Sciatic nerve (tissue), 2 donors: ENCODE measurements at regions not wholly inside any gene's neighbourhood (a gene's known extent, or its start where the extent isn't known, plus 50 kb on each side); places are given as distances from the start of the nearest gene placed in this dataset.
A peak's percentile ranks its signal among the peaks of the same experiment; 100 is the strongest.
"Not testable (repeated sequence)": the region's sequence is repeated elsewhere in the genome, so short reads cannot be mapped to it uniquely, and the experiment has no call there.

Experiments used
- ATAC-seq: fragments of 200-7000 bp; cut with Tn5 transposase; one replicate; pipeline ENCODE4 v1.9.1; 2020; ENCODE audit warnings: mild to moderate bottlenecking, moderate library complexity
- DNase-seq: peaks from one replicate; pipeline ENCODE4 v3.0.0-alpha.2; 2020; ENCODE audit warnings: low spot score
- intact Hi-C: fragments of 100-400 bp; cut with DNase I; formaldehyde crosslinking; loops from one replicate; pipeline ENCODE4 v1.14.2; 2022
- donor health status: DM: no; HTN: no; CAD: no.
- donor health status: DM: no; HTN: no; CAD: no.

DNA sequence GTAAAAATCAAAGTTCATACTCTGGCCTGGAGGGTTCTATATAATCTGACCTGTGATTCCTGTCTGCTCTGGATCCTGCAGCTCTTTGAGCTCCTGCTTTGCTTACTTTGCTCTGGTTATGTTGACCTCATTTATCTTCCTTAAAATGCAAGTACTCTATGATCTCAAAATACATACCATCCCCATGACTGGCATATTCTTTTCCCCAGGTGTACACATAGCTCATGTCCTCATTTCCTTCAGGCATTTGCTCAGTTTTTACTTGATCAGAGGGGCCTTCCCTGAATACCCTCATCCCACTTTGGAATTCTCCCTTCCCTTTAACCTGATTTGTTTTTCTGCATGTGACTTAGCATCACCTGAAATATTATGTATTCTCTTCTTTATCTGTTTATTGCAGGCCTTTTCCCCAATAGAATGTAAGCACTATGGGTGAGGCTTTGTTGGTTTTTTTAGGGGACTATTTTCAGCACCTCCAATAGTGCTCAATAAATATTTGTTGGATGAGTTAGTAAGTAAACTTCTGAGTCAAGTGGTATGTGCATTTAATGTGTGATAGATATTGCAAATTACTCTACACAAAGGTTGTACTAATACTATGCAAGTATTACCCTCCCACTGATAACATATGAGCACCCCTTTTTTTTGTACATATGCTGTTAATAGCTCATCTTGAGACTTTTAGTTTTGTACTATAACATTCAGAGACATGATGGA lies 211.5 kb downstream of the NMUR2 start:
- DNase-seq (no peak), ATAC-seq (no peak)
- intact Hi-C loops: no loop called here

DNA sequence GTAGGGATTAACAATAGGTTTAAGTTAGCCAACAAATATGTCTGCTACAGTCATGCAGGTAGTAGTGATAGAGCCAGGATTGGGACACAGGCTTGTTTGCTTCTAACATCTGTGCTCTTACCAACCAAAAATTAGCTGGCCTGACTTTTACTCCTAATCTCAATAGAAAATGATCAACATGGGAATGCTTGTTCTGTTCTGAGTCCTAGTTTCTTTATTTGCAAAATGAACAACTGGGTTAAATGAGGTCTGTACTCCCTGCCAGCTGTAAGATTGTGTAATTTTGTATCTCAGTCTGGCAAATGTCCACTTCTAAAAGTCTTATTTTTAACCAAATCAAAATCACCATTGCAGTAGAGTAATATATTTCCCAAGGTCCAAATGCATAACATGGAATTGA lies 216.8 kb downstream of the NMUR2 start:
- intact Hi-C loops: no loop called here
- no peak for DNase-seq
- ATAC-seq: peak; percentile 84

DNA sequence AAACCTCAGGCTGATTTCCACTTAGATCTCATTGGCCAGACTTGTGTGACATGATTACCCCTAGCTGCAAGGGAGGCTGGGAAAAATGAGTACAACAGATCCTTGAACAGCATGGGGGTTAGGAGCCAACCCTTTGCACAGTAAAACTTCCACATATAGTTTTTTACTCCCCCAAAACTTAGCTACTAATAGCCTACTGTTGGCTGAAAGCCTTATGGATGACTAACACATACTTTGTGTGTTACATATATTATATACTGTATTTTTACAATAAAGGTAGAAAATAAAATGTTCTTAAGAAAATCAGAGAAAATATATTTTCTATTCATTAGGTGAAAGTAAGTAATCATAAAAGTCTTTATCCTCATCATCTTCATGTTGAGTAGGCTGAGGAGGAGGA lies 217.4 kb downstream of the NMUR2 start:
- DNase-seq: no peak
- intact Hi-C loops: no loop called here
- ATAC-seq: no peak

DNA sequence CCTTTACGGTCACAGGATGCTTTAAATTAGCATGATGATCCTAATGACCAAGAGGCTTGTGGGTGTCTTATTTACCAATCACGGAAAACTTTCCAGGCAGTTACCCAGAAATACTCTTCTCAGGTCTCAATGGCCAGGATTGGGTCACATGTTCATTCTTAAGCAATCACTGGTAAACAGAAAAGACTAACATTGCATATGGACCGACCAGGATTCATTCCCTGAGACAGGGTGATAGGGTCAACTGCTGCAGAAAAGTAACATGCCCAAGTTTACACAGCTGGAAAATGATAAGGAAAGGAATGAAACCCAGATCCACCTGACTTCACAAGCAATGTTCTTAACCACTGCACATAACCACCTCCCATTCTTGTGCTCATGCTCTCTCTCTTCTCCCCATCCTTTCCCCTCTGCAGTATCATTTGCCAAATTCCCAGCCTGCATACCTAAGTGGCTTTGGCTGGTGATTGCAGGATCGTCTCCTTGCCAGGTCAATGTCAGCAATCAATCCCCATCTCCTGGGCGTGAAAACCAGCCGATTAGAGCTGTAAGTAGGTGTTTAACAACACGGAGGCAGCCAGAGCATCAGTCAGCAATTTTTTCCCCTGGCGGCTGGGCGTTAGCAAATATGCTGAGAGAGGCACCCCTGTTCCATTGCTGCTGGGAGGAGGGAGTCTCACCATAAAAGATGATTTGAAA lies 219.4 kb downstream of the NMUR2 start:
- DNase-seq (no peak), ATAC-seq (peak; percentile 55)
- intact Hi-C loops: no loop called here

DNA sequence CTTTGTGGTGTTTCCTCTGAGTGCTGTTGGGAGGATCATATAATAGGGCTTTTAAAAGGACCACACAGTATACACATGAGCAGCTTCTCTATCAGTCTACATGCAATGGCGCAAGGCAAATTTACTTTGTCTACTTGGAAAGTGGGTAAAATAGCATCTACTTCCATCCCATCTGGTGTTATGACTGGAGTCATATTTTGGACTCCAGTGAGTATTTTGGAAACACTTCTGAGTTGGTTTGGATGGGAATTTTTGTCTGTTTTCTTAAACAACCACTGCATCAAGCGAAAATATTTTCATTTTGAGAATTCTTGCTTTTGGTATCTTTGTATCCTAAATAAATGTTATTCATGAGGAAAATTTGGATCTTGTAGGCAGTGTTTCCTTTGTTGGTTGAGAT lies 220.8 kb downstream of the NMUR2 start:
- DNase-seq (no peak), ATAC-seq (no peak)
- intact Hi-C loops: no loop called here

DNA sequence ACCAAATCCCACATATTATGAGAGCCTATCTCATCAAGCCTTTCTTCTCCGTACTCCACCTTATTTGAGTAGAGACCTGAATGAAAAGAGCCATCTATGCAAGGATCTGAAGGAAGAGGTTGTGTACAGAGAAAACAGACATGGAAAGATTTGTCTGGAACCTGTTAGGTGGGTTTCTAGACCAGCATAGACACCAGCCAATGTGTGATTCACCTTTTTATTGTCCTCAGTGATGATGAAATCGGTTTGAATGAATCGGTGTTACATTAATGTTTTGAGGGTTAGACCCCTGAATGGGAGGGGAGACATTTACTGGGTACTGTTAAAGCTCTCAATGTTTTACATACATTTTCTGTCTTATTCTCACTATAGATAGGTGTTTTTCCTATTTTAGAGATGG lies 223.6 kb downstream of the NMUR2 start:
- DNase-seq: no peak
- ATAC-seq: no peak
- intact Hi-C loops: no loop called here

DNA sequence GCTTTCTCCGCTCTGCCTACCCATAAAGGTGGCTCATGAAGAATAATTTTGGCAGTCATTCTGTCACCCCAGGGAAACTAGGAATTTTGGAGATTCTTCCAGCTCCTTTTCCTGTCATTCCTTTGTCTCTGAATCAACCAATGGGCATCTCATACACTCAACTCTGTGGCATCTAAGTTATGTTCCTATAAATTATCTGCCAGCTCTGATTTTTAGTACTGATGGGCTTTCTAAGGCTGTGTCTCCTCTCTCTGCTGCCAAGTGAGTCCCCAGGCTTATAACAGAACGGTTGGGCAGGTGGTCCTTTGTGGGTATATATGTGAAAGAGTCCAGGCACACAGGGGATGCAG lies 226.8 kb downstream of the NMUR2 start:
- no peak for ATAC-seq
- intact Hi-C loops: no loop called here

DNA sequence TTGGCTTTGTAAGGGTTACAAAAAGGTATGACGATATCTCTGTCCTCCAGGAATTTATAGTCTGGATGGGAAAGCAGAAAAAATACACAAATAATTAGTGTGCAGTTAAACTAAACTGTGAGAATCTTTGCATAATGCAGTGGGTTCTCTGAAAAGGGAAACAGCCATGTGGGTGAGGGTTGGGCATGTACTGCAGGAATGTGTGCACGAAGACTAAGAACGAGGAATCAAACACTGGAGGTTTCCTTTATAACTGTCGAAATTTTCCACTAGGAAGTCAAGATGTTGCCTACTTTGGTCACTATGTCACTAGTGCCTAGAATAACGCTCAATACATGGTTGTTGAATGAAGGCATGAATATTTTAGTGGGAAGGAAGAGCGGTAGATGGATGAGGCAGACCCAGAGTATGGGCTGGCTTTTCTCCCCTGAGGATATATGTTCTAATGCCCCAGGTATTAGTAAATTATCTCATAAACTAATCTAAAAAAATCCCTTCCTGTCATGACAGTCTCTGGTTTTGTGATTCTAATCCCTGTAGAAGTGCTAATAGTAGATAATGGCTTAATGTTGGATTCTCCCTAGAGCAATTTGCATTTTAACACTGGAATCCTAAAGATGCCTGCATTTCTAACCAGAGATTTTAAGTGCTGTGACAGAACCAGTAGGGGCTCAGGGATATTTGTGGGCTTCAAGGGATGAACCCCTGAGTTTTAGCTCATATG lies 227.3 kb downstream of the NMUR2 start:
- no peak for DNase-seq
- no peak for ATAC-seq
- intact Hi-C loops: no loop called here

More for the DNA sequence above, 226.8 kb downstream of the NMUR2 start:
- DNase-seq: no peak

DNA sequence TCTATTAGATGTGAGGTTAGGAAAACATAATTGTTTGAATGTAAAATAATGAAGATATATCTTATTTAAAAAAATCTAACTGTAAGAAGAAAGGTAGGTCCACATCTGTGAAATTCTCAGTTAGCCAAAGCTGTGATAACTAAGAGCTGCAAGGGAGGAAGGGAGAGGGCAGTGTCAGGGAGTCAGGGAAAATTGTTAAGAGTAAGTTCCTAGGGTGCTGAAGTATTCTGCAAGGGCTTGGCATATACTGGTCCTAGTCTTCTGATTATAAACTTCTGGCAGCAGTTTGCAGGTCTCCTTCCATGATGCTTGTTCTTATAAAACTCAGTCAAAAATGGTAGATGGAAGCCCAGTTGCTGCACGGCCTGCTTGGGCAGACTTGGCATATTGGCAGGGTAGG lies 233.2 kb downstream of the NMUR2 start:
- no peak for ATAC-seq
- no peak for DNase-seq
- intact Hi-C loops: no loop called here

DNA sequence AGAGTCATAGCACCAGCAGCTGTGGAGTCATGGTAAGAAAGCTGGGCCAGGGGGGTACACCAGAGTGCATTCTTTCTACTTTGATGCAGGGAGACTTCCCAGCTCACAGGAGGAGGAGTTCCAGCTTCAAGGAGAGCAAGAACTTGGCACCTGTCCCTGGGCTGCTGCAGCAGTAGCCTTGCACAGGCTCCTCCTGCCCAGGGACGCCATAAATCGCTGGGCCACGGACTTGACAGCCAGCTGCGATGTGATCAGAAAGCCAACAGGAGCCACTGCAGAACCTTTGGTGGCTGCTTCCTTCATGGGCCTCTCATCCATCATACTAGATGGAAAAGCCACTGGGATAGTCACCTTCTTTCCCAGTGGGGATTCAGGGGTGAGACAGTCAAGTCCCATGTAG lies 234.7 kb downstream of the NMUR2 start:
- intact Hi-C loops: no loop called here
- ATAC-seq: no peak
- DNase-seq: no peak

DNA sequence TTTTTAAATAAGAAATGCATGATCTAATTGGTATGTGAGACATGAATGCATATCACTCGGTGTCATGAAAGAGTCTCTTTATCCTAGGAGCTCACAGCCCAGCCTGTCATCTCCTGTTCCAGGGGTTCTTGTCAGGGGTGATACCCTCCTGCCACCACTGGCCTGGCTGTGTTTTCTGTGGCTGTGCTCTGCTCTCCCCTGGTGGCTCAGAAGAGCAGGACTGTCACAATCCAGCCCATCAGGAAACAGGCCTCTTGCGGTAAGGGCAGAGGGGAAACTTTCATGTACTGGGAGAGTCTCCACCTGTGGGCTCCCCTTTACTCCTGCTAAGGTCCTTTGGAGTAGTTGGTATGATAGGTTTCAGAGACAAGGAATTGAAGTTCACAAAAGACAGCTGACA lies 240.2 kb upstream of the GLRA1 start:
- intact Hi-C loops: no loop called here
- ATAC-seq: no peak
- no peak for DNase-seq

DNA sequence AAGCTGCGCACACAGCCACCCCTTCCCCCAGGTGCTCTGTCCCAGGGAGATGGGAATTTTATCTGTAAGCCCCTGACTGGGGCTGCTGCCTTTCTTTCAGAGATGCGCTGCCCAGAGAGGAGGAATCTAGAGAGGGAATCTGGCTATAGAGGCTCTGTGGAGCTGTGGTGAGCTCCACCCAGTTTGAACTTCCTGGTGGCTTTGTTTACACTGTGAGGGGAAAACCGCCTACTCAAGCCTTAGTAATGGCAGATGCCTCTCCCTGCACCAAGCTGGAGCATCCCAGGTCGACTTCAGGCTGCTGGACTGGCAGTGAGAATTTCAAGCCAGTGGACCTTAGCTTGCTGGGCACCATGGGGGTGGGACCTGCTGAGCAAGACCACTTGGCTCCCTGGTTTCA lies 235.2 kb upstream of the GLRA1 start:
- DNase-seq, intact Hi-C loops, ATAC-seq: not testable (repeated sequence)

DNA sequence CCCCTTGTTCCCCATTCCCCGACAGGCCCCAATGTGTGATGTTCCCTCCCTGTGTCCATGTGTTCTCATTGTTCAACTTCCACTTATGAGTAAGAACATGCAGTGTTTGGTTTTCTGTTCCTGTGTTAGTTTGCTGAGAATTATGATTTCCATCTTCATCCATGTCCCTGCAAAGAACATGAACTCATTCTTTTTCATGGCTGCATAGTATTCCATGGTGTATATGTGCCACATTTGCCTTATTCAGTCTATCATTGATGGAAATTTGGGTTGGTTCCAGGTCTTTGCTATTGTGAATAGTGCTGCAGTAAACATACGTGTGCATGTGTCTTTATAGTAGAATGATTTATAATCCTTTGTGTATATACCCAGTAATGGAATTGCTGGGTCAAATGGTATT lies 229.8 kb upstream of the GLRA1 start:
- intact Hi-C loops, DNase-seq, ATAC-seq: not testable (repeated sequence)

DNA sequence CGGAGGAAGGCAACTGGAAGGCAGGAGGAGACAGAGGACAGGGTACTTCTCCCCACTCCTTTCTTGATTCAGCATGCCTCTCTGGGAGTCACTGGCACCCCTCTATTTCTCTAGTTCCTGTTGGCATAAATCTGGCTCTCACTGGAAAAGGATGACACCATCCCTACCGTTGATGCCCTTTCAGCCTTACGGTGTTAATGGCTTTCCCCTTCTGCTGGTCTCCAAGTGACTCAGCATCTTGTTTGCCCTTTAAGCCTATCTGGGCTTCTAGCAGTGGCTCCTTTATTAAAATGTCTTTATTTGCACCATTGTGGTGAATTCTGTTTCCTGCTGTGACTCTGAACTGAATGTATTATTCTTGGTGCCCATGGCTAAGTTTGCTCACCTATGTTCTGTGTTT lies 227.3 kb upstream of the GLRA1 start:
- intact Hi-C loops: no loop called here
- no peak for ATAC-seq
- DNase-seq: no peak

DNA sequence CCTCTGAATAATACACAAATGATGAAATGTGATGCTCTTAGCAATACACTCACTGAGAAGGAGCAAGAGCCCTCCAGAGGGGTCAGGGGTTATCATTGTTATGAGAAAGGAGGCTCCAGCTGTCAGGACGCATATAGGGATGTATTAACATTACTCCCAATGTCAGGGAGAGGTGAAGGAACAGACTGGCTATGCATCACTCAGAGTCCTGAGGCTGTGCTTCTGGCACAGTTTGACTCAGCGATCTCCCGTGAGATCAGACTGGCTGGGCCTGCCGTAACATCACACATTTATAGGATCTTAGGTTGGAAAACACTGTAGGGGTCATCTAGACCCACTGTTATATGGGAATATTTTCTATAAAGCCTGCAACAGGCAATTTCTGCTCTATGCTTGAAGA lies 226.5 kb upstream of the GLRA1 start:
- intact Hi-C loops: no loop called here
- DNase-seq (no peak), ATAC-seq (no peak)

DNA sequence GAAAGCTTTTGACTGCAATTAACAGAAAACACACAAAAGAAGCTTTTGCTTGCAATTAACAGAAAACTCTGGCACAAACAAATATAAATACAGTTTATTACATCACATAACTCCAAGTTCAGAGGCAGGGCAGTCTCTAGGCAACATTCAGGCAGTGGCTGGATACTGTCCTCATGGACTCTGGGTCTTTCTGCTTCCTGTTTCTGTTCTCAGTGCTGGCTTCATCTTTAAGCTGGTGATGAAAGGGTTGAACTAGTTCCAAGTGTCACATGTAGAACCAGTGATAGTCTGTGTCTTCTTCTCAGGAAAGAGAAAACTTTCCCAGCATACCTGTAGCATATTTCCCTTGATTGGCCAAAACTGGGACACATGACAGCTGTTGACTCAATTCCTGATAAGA lies 222.6 kb upstream of the GLRA1 start:
- ATAC-seq: no peak
- intact Hi-C loops: no loop called here

DNA sequence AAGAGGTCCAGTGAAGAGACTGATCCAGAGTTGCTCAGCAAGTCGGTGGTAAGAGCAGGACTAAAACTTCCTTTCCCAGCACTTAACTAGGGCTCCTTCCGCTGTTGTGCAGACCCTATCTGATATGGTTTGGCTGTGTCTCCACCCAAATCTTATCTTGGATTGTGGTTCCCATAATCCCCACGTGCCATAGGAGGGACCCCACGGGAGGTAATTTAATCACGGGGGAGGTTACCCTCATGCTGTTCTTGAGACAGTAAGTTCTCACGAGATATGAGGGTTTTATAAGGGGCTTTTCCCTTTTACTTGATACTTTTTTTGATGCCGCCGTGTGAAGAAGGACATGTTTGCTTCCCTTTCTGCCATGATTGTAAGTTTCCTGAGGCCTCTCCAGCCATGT lies 221.9 kb upstream of the GLRA1 start:
- DNase-seq: no peak
- ATAC-seq: no peak
- intact Hi-C loops: no loop called here

More for the DNA sequence above, 222.6 kb upstream of the GLRA1 start:
- no peak for DNase-seq

DNA sequence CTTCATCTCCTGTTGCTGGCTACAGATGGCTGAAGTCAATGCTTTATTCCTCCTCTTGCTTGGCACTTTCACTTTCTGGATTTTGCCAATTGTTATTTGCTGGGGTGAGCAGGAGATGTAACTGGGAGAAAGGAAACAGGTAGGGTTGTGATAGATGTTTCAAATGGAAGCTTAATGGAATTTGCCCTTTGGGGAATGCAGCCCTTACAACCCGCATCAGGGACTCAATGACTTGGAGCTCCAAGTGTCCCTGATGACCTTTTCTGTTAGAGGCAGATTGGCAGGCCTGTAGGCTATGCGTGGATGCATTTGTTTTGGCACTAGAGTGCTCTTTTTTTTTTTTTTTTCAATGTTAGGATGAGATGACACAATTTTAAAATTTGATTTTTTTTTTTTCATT lies 219.9 kb upstream of the GLRA1 start:
- ATAC-seq (no peak), DNase-seq (no peak)
- intact Hi-C loops: no loop called here

DNA sequence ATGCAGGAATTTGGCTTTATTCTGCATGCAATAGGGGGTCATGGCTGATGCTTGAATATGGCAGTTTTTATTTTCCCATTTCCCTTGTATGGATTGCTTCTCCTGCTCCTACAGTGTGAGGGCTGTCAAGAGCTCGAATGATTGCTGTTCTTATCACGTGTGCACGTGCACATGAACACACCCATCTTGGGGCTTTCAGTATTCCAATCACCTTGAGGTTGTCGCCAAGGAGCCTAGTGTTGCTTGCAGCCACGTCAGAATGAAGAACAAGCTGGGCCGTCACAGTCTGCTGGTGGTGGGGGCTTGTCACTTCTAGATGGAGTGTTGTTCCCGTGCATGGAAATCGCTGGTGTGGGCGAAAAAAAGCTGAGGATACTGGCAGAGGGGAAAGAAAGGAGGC lies 219.4 kb upstream of the GLRA1 start:
- DNase-seq: no peak
- intact Hi-C loops: no loop called here
- ATAC-seq: no peak

DNA sequence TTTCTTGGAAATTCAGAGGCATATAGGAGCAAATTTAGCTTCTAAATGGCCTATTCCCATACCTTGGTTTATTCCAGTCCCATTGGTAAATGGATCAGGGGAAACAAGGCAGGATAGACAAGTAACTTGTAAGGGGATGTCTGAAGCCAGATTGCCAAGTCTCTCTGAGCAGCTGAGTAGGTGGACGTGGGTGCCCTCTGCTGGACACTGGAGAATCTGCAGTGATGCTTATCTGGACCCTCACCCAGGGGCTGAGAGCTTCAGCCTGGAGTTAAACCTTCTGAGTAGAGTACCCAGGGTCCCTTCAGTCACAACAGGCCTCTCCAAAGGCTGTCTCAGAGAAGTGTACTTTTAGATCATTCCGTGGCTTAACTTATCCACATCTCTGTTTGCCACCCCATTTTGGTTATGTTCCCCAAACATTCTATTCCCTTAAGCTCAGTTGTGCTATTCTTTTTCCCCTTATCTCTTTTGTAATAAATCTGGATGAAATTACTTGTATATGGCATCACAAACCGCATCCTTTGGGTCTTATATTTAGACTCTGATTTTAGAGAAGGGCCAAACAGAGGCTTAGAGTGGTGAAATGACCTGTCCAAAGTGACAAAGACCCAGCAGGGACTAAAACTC lies 218.3 kb upstream of the GLRA1 start:
- ATAC-seq (peak; percentile 45), DNase-seq (peak; percentile 62)
- intact Hi-C loops: no loop called here
